ENCODE measurements at regions not wholly inside any gene's neighbourhood (a gene's known extent, or its start where the extent isn't known, plus 50 kb on each side); places are given as distances from the start of the nearest gene placed in this dataset.
"Not testable (repeated sequence)": the region's sequence is repeated elsewhere in the genome, so short reads cannot be mapped to it uniquely, and the experiment has no call there.

GRCh38 chr7:149572920-149573319, 75.3 kb upstream of the ZNF746 start:
- H3K36me3 ChIP-seq (ENCODE audit: control insufficient read depth in 1 of 2, insufficient read depth in 2 of 2, low read length in 2 of 2) = not testable (repeated sequence)

GRCh38 chr7:149570784-149571183, 73.2 kb upstream of the ZNF746 start:
- Histone ChIP-seq H3K9ac (ENCODE audit: low read depth in 1 of 2, low read length in 2 of 2) (no peak overlapping the region), H3K4me3 (ENCODE audit: low read depth in 1 of 2, low read length in 2 of 2) (no peak overlapping the region), H3K36me3 (ENCODE audit: control insufficient read depth in 1 of 2, insufficient read depth in 2 of 2, low read length in 2 of 2) (peaks cover 11 to 15% of the 10 kb centered on the region in 2 donors), H3K27me3 (ENCODE audit: control insufficient read depth in 1 of 2, insufficient read depth in 2 of 2, low read length in 2 of 2) (no peaks in the 10 kb centered on the region), H3K27ac (ENCODE audit: low read depth, low read length) (no peak overlapping the region), H3K4me1 (ENCODE audit: control insufficient read depth in 1 of 2, insufficient read depth in 2 of 2, low read length in 2 of 2) (no peaks in the 10 kb centered on the region), H3K9me3 (ENCODE audit: control insufficient read depth in 1 of 2, low read length in 2 of 2) (peaks cover 11 to 15% of the 10 kb centered on the region in 2 donors)

More at GRCh38 chr7:149572920-149573319, 75.3 kb upstream of the ZNF746 start:
- not testable (repeated sequence) for H3K27ac ChIP-seq (ENCODE audit: low read depth, low read length); H3K4me3 ChIP-seq (ENCODE audit: low read depth in 1 of 2, low read length in 2 of 2); H3K4me1 ChIP-seq (ENCODE audit: control insufficient read depth in 1 of 2, insufficient read depth in 2 of 2, low read length in 2 of 2); H3K27me3 ChIP-seq (ENCODE audit: control insufficient read depth in 1 of 2, insufficient read depth in 2 of 2, low read length in 2 of 2); H3K9ac ChIP-seq (ENCODE audit: low read depth in 1 of 2, low read length in 2 of 2)
- peaks cover 11 to 15% of the 10 kb centered on the region in 2 donors for H3K9me3 ChIP-seq (ENCODE audit: control insufficient read depth in 1 of 2, low read length in 2 of 2)

GRCh38 chr7:149569726-149570422, 72.3 kb upstream of the ZNF746 start:
- peaks cover 11 to 15% of the 10 kb centered on the region in 2 donors for H3K9me3 ChIP-seq (ENCODE audit: control insufficient read depth in 1 of 2, low read length in 2 of 2)
- no peaks in the 10 kb centered on the region for H3K4me1 ChIP-seq (ENCODE audit: control insufficient read depth in 1 of 2, insufficient read depth in 2 of 2, low read length in 2 of 2)
- H3K4me3 ChIP-seq (ENCODE audit: low read depth in 1 of 2, low read length in 2 of 2) = no peak overlapping the region
- peaks cover 11 to 15% of the 10 kb centered on the region in 2 donors for H3K36me3 ChIP-seq (ENCODE audit: control insufficient read depth in 1 of 2, insufficient read depth in 2 of 2, low read length in 2 of 2)
- no peak overlapping the region for H3K9ac ChIP-seq (ENCODE audit: low read depth in 1 of 2, low read length in 2 of 2)
- no peak overlapping the region for H3K27ac ChIP-seq (ENCODE audit: low read depth, low read length)
- H3K27me3 ChIP-seq (ENCODE audit: control insufficient read depth in 1 of 2, insufficient read depth in 2 of 2, low read length in 2 of 2) = no peaks in the 10 kb centered on the region

GRCh38 chr7:149569025-149569725, 71.6 kb upstream of the ZNF746 start:
- no peak overlapping the region for H3K27ac ChIP-seq (ENCODE audit: low read depth, low read length)
- H3K4me3 ChIP-seq (ENCODE audit: low read depth in 1 of 2, low read length in 2 of 2) = no peak overlapping the region
- no peaks in the 10 kb centered on the region for H3K27me3 ChIP-seq (ENCODE audit: control insufficient read depth in 1 of 2, insufficient read depth in 2 of 2, low read length in 2 of 2)
- no peaks in the 10 kb centered on the region for H3K4me1 ChIP-seq (ENCODE audit: control insufficient read depth in 1 of 2, insufficient read depth in 2 of 2, low read length in 2 of 2)
- no peak overlapping the region for H3K9ac ChIP-seq (ENCODE audit: low read depth in 1 of 2, low read length in 2 of 2)
- peaks cover 11 to 15% of the 10 kb centered on the region in 2 donors for H3K9me3 ChIP-seq (ENCODE audit: control insufficient read depth in 1 of 2, low read length in 2 of 2)
- peaks cover 11 to 15% of the 10 kb centered on the region in 2 donors for H3K36me3 ChIP-seq (ENCODE audit: control insufficient read depth in 1 of 2, insufficient read depth in 2 of 2, low read length in 2 of 2)

GRCh38 chr7:149568218-149568617, 70.6 kb upstream of the ZNF746 start:
- peaks cover 11 to 15% of the 10 kb centered on the region in 2 donors for H3K9me3 ChIP-seq (ENCODE audit: control insufficient read depth in 1 of 2, low read length in 2 of 2)
- peaks cover 11 to 15% of the 10 kb centered on the region in 2 donors for H3K36me3 ChIP-seq (ENCODE audit: control insufficient read depth in 1 of 2, insufficient read depth in 2 of 2, low read length in 2 of 2)
- no peak overlapping the region for H3K27ac ChIP-seq (ENCODE audit: low read depth, low read length)
- H3K4me1 ChIP-seq (ENCODE audit: control insufficient read depth in 1 of 2, insufficient read depth in 2 of 2, low read length in 2 of 2) = no peaks in the 10 kb centered on the region
- H3K9ac ChIP-seq (ENCODE audit: low read depth in 1 of 2, low read length in 2 of 2) = no peak overlapping the region
- H3K27me3 ChIP-seq (ENCODE audit: control insufficient read depth in 1 of 2, insufficient read depth in 2 of 2, low read length in 2 of 2) = no peaks in the 10 kb centered on the region
- no peak overlapping the region for H3K4me3 ChIP-seq (ENCODE audit: low read depth in 1 of 2, low read length in 2 of 2)

- no peaks in the 10 kb centered on the region for H3K27me3 ChIP-seq (ENCODE audit: control insufficient read depth in 1 of 2, insufficient read depth in 2 of 2, low read length in 2 of 2)
- H3K36me3 ChIP-seq (ENCODE audit: control insufficient read depth in 1 of 2, insufficient read depth in 2 of 2, low read length in 2 of 2) = peaks cover 11 to 15% of the 10 kb centered on the region in 2 donors
- no peaks in the 10 kb centered on the region for H3K4me1 ChIP-seq (ENCODE audit: control insufficient read depth in 1 of 2, insufficient read depth in 2 of 2, low read length in 2 of 2)
- no peak overlapping the region for H3K27ac ChIP-seq (ENCODE audit: low read depth, low read length)
- H3K9me3 ChIP-seq (ENCODE audit: control insufficient read depth in 1 of 2, low read length in 2 of 2) = peaks cover 7 to 11% of the 10 kb centered on the region in 2 donors
- H3K9ac ChIP-seq (ENCODE audit: low read depth in 1 of 2, low read length in 2 of 2) = no peak overlapping the region
- H3K4me3 ChIP-seq (ENCODE audit: low read depth in 1 of 2, low read length in 2 of 2) = no peak overlapping the region
Measured at GRCh38 chr7:149566103-149566502, 68.5 kb upstream of the ZNF746 start.

- no peak overlapping the region for H3K27ac ChIP-seq (ENCODE audit: low read depth, low read length)
Measured at GRCh38 chr7:149565096-149565382, 67.4 kb upstream of the ZNF746 start.

GRCh38 chr7:149564340-149565095, 66.9 kb upstream of the ZNF746 start:
- peaks cover 8 to 24% of the 10 kb centered on the region in 2 donors for H3K36me3 ChIP-seq (ENCODE audit: control insufficient read depth in 1 of 2, insufficient read depth in 2 of 2, low read length in 2 of 2)
- H3K27ac ChIP-seq (ENCODE audit: low read depth, low read length) = no peak overlapping the region
- H3K9me3 ChIP-seq (ENCODE audit: control insufficient read depth in 1 of 2, low read length in 2 of 2) = peaks cover 4% of the 10 kb centered on the region in 2 donors
- H3K9ac ChIP-seq (ENCODE audit: low read depth in 1 of 2, low read length in 2 of 2) = no peak overlapping the region
- no peaks in the 10 kb centered on the region for H3K27me3 ChIP-seq (ENCODE audit: control insufficient read depth in 1 of 2, insufficient read depth in 2 of 2, low read length in 2 of 2)
- H3K4me3 ChIP-seq (ENCODE audit: low read depth in 1 of 2, low read length in 2 of 2) = no peak overlapping the region
- H3K4me1 ChIP-seq (ENCODE audit: control insufficient read depth in 1 of 2, insufficient read depth in 2 of 2, low read length in 2 of 2) = no peaks in the 10 kb centered on the region

More at GRCh38 chr7:149565096-149565382, 67.4 kb upstream of the ZNF746 start:
- H3K4me3 ChIP-seq (ENCODE audit: low read depth in 1 of 2, low read length in 2 of 2) = no peak overlapping the region
- no peaks in the 10 kb centered on the region for H3K4me1 ChIP-seq (ENCODE audit: control insufficient read depth in 1 of 2, insufficient read depth in 2 of 2, low read length in 2 of 2)
- H3K9ac ChIP-seq (ENCODE audit: low read depth in 1 of 2, low read length in 2 of 2) = no peak overlapping the region
- H3K36me3 ChIP-seq (ENCODE audit: control insufficient read depth in 1 of 2, insufficient read depth in 2 of 2, low read length in 2 of 2) = peaks cover 11 to 20% of the 10 kb centered on the region in 2 donors
- no peaks in the 10 kb centered on the region for H3K27me3 ChIP-seq (ENCODE audit: control insufficient read depth in 1 of 2, insufficient read depth in 2 of 2, low read length in 2 of 2)
- peaks cover 4 to 9% of the 10 kb centered on the region in 2 donors for H3K9me3 ChIP-seq (ENCODE audit: control insufficient read depth in 1 of 2, low read length in 2 of 2)

- H3K4me3 ChIP-seq (ENCODE audit: low read depth in 1 of 2, low read length in 2 of 2) = no peak overlapping the region
- no peak overlapping the region for H3K27ac ChIP-seq (ENCODE audit: low read depth, low read length)
- H3K27me3 ChIP-seq (ENCODE audit: control insufficient read depth in 1 of 2, insufficient read depth in 2 of 2, low read length in 2 of 2) = no peaks in the 10 kb centered on the region
- H3K36me3 ChIP-seq (ENCODE audit: control insufficient read depth in 1 of 2, insufficient read depth in 2 of 2, low read length in 2 of 2) = peaks cover 17 to 29% of the 10 kb centered on the region in 2 donors
- H3K9ac ChIP-seq (ENCODE audit: low read depth in 1 of 2, low read length in 2 of 2) = no peak overlapping the region
- no peaks in the 10 kb centered on the region for H3K4me1 ChIP-seq (ENCODE audit: control insufficient read depth in 1 of 2, insufficient read depth in 2 of 2, low read length in 2 of 2)
- H3K9me3 ChIP-seq (ENCODE audit: control insufficient read depth in 1 of 2, low read length in 2 of 2) = no peaks in the 10 kb centered on the region
Measured at GRCh38 chr7:149562602-149563001, 65.0 kb upstream of the ZNF746 start.

GRCh38 chr7:149561072-149561471, 63.5 kb upstream of the ZNF746 start:
- H3K9me3 ChIP-seq (ENCODE audit: control insufficient read depth in 1 of 2, low read length in 2 of 2) = no peaks in the 10 kb centered on the region
- no peak overlapping the region for H3K4me3 ChIP-seq (ENCODE audit: low read depth in 1 of 2, low read length in 2 of 2)
- no peak overlapping the region for H3K9ac ChIP-seq (ENCODE audit: low read depth in 1 of 2, low read length in 2 of 2)
- H3K27ac ChIP-seq (ENCODE audit: low read depth, low read length) = no peak overlapping the region
- peaks cover 9 to 26% of the 10 kb centered on the region in 2 donors for H3K36me3 ChIP-seq (ENCODE audit: control insufficient read depth in 1 of 2, insufficient read depth in 2 of 2, low read length in 2 of 2)
- no peaks in the 10 kb centered on the region for H3K27me3 ChIP-seq (ENCODE audit: control insufficient read depth in 1 of 2, insufficient read depth in 2 of 2, low read length in 2 of 2)
- no peaks in the 10 kb centered on the region for H3K4me1 ChIP-seq (ENCODE audit: control insufficient read depth in 1 of 2, insufficient read depth in 2 of 2, low read length in 2 of 2)
